ENCODE measurements at regions not wholly inside any gene's neighbourhood (a gene's known extent, or its start where the extent isn't known, plus 50 kb on each side); places are given as distances from the start of the nearest gene placed in this dataset.
"Not testable (repeated sequence)": the region's sequence is repeated elsewhere in the genome, so short reads cannot be mapped to it uniquely, and the experiment has no call there.

DNA sequence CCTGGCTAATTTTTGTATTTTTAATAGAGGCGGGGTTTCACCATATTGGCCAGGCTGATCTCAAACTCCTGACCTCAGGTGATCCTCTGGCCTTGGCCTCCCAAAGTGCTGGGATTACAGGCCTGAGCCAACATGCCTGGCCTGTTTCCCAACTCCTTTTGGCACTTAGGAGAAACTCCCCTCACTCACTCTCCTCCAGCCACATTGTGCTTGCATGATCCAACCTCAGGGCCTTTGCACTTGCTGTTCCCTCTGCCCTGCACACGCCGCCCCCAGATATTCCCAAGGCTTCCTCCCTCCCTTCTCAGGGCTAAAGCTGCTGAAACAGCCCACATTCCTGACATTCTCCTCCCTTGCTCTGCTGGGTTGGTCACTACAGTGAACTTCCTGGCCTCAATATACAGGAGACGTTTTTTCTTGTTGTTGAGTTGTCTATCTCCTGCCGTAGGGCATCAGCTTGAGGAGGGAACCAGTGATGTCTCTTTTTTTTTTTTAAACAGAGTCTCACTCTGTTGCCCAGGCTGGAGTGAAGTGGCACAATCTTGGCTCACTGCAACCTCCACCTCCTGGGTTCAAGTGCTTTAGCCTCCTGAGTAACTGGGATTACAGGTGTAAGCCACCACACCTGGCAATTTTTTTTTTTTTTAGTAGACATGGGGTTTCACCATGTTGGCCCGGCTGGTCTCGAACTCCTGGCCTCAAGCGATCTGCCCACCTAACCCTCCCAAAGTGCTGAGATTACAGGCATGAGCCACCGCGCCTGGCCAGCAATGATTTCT lies 61.4 kb upstream of the PTPN1 start:
- DNase-seq (ENCODE audit: low read depth in 2 of 2): not testable (repeated sequence)

- no peak for DNase-seq (ENCODE audit: low read depth in 2 of 2)
These were observed 60.3 kb upstream of the PTPN1 start for GRCh38 chr20:50449738-50450492.

DNA sequence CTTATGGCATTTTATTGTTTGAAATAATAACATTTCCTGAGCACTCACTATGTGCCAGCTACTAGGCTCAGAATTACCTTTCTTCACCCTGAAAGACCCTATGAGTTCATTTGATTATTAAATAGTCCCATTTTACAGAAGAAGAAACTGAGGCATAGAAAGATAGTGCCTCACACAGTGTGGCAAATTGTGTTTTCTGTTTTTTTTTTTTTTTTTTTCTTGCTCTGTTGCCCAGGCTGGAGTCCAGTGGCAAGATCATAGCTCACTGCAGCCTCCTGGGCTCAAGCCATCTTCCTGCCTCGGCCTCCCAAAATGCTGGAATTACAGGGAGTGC lies 59.7 kb upstream of the PTPN1 start:
- no peak for DNase-seq (ENCODE audit: low read depth in 2 of 2)

DNA sequence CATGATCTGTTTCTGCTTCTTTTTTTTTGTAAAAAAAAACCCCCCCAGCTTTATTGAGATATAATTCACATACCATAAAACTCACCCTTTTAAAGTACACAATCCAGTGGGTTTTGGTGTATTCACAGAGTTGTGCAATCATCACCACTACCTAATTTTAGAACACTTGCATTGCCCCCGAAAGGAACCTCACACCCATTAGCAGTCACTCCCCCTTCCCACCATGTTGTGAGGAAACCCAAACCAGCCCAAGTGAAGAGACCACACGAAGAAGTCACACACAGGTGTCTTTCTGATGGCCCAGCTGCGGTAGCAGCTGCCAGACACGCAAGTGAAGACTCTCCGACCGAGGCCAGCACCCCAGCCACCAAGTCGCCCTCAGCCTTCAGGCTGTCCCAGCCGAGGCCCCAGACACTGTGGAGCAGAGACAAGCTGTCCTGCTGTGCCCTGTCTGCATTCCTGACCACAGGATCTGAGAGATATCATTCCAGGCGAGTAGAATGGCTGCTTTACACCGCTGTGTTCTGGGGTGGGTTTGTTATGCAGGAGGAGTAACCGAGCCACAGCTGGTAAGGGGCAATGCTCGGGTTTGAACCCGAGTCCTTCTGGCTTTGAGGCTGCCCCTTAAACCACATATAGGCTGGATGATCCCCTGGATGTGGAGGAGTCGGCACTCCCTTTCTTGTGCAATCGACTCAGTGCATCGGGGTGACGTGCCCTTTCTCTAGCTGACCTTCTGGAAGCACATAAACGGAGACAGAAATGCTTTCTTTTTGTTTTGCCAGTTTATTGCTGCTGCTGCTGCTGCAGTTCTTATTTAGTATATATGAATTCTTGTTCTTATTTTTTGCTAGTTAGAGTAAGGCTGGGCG lies 59.1 kb upstream of the PTPN1 start:
- DNase-seq (ENCODE audit: low read depth in 2 of 2): no peak

GRCh38 chr20:50451792-50452425 lies 58.3 kb upstream of the PTPN1 start:
- not testable (repeated sequence) for DNase-seq (ENCODE audit: low read depth in 2 of 2)

DNA sequence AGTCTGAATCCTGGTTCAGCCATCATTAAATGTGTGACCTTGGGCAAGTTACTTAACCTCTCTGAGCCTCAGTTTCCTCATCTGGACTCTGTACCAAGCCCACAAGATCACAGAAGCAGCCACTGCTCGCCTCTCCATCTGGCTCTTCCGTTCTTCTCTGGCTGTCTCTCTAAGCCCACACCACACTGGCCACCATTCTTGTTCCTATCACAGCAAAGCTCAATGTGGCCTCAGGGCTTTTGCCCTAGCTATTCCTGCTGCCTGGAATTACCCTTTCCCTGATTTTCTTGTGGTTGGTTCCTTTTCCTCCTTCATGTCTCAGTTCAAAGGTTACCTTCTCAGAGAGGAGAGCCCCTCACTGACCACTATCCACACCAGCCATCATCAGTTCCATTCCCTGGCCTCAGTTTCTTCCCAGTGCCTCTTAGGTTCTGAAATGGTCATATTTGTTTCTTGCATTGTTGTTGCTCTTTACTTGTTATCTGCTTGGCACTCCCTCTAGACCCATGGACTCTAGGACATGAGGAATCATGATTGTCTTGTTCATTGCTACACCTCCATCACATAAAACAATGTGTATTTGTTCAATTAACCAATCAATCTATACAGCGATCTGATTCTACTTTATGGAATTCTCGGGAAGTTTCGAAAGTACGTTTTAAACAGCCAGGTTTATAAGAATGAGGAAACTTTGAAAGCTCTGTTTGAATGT lies 56.5 kb upstream of the PTPN1 start:
- no peak for DNase-seq (ENCODE audit: low read depth in 2 of 2)

GRCh38 chr20:50455245-50455644 lies 54.9 kb upstream of the PTPN1 start:
- DNase-seq (ENCODE audit: low read depth in 2 of 2): not testable (repeated sequence)

DNA sequence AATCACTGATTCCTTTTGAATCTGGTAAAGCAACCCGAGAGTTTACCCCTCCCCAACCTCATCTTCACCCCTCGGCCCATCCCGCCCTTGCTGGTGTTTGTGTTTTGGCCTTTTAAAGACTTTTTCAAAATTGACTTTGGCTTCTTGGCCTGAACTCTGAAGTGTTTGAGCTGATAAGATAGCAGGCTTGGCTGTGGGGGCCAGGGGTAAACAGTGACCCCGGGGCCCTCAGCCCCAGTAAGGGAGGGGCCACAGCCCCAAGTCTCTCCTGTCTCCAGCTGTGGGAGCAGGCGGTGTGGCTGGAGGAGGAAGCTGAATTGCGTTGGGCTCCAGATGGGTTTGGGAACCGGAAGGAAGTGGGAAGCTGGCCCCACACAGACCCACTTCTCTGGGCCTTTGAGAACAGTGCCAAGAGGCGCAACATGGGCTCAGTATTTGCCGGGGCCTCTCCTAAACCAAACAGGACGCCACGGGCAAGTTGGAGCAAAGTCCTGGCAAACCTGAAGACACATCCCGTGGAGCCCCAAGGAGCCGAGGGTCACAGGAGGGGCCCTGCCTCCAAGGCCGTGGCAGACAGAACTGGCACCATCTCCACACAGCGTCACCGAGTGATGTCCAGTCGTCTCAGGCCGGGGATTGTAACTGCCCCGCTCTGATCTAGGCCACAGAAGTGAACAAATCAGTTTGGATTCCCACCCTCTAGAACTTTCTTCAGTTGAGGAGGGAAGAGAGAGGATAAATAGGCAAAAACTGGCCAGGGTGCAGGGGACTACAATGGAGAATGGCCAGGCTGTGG lies 54.3 kb upstream of the PTPN1 start:
- no peak for DNase-seq (ENCODE audit: low read depth in 2 of 2)

DNA sequence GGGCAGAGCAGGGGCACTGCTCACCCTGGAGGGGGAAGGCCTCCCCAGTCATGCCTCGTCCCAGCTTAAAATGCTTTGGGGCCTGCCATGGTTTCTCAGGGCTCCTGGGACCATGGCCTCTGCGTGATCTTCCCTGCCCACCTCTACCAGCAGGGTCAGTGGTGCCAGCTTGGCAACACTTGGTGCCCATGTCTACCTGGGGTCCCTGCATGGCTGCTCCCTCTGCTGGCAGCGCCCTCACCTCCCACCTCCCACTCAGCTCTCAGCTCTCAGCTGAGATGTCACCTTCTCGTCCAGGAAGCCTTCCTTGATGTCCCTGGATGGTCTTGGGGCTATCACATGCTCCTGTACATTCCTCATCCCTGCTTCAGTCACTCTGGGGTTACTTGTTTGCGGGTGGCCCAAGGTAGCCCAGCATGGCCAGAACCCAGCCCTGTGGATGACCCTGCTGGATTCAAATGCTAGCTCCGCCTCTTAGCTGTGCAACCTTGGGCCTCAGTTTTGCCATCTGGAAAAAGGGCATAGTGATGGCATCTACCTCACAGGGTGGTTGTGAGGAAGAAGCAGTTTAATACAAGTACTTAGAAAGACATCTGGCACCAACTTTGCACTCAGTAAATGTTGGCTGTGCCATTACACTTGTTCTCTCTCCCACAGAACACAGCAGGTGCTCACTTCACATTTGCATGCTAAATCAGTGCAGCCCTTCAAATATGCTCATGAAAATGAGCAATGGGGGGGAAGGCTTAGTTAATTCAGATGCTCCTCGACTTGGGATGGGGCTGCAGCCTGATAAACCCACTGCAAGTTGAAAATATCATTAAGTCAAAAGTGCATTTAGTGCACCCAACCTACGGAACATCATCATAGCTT lies 53.5 kb upstream of the PTPN1 start:
- no peak for DNase-seq (ENCODE audit: low read depth in 2 of 2)

GRCh38 chr20:50459124-50459918 lies 50.9 kb upstream of the PTPN1 start:
- DNase-seq (ENCODE audit: low read depth in 2 of 2): no peak

GRCh38 chr20:50460115-50460607 lies 50.0 kb upstream of the PTPN1 start:
- no peak for DNase-seq (ENCODE audit: low read depth in 2 of 2)
